ENCODE measurements at regions not wholly inside any gene's neighbourhood (a gene's known extent, or its start where the extent isn't known, plus 50 kb on each side); places are given as distances from the start of the nearest gene placed in this dataset.

- H3K4me3 ChIP-seq (ENCODE audit: low read depth, low read length) = no peak overlapping the region
- no peaks in the 10 kb centered on the region for H3K27me3 ChIP-seq (ENCODE audit: control insufficient read depth, insufficient read depth, low read length)
- TF ChIP-seq CTCF (IDR thresholded peaks at IDR 0.05; ENCODE audit: insufficient read depth, low read length, poor library complexity, severe bottlenecking) = no peak
- H3K36me3 ChIP-seq (ENCODE audit: control insufficient read depth, insufficient read depth, low read length) = no peaks in the 10 kb centered on the region
- DNase-seq (ENCODE audit: low read depth) = no peak
These were observed 715.6 kb downstream of the QKI start for GRCh38 chr6:164130151-164130550.

DNA sequence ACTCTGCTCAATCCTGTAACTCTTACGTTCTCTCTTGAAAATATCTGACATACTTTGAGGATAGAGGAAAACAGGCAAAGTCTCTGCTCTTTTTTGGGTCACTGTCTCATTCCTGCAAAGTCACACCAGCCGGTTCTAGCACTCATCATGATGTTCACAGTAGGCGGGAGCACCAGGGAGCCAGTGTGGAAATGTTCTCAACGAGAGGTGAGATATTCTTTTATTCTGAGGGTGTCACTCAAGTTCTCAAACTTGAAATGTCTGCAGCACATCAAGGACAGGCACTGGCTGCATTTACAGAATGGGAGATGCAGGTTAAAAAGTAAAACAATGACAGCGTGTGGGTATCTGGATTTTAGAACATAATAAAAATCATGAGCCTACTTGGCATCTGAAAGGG, 714.7 kb downstream of the QKI start:
- no peak for DNase-seq (ENCODE audit: low read depth)
- H3K4me3 ChIP-seq (ENCODE audit: low read depth, low read length) = no peak overlapping the region
- H3K36me3 ChIP-seq (ENCODE audit: control insufficient read depth, insufficient read depth, low read length) = no peaks in the 10 kb centered on the region
- no peaks in the 10 kb centered on the region for H3K27me3 ChIP-seq (ENCODE audit: control insufficient read depth, insufficient read depth, low read length)
- no peak for TF ChIP-seq CTCF (IDR thresholded peaks at IDR 0.05; ENCODE audit: insufficient read depth, low read length, poor library complexity, severe bottlenecking)

DNA sequence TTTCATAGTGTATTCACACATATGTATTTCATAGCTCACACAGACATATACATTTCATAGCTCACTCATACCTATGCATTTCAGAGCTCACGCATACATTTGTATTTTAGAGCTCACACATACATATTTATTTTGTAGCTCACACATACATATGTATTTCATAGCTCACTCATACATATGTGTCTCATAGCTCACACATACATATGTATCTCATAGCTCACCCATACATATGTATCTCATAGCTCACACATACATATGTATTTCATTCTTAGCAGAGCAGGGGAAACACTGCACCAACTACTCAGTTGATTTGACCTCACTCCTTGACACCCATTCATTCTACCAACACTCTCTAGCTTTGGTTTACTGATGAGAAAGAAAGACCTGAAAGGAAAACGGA, 713.6 kb downstream of the QKI start:
- TF ChIP-seq CTCF (IDR thresholded peaks at IDR 0.05; ENCODE audit: insufficient read depth, low read length, poor library complexity, severe bottlenecking) = no peak
- H3K36me3 ChIP-seq (ENCODE audit: control insufficient read depth, insufficient read depth, low read length) = no peaks in the 10 kb centered on the region
- DNase-seq (ENCODE audit: low read depth) = no peak
- no peak overlapping the region for H3K4me3 ChIP-seq (ENCODE audit: low read depth, low read length)
- H3K27me3 ChIP-seq (ENCODE audit: control insufficient read depth, insufficient read depth, low read length) = no peaks in the 10 kb centered on the region

DNA sequence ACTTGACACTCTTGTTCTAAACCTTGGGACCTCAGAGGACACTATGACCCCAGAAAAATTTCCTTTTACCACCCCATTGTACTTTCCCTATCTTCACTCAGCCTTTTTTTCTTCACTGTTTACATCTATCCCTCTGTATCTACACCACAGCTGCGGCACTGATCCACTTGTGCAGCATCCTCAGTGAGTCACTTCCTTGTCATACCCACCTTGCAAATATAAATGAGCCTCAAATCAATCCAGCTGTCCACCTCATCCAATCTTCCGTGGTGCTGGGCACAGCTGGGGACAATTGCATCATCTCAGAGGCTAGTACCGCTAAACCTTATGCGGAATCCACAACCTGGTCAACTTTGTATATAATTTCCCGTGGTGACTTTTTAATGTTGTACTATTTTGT, 710.5 kb downstream of the QKI start:
- no peak for DNase-seq (ENCODE audit: low read depth)
- Histone ChIP-seq H3K4me3 (ENCODE audit: low read depth, low read length) (no peak overlapping the region), H3K36me3 (ENCODE audit: control insufficient read depth, insufficient read depth, low read length) (no peaks in the 10 kb centered on the region), H3K27me3 (ENCODE audit: control insufficient read depth, insufficient read depth, low read length) (no peaks in the 10 kb centered on the region)
- no peak for TF ChIP-seq CTCF (IDR thresholded peaks at IDR 0.05; ENCODE audit: insufficient read depth, low read length, poor library complexity, severe bottlenecking)

DNA sequence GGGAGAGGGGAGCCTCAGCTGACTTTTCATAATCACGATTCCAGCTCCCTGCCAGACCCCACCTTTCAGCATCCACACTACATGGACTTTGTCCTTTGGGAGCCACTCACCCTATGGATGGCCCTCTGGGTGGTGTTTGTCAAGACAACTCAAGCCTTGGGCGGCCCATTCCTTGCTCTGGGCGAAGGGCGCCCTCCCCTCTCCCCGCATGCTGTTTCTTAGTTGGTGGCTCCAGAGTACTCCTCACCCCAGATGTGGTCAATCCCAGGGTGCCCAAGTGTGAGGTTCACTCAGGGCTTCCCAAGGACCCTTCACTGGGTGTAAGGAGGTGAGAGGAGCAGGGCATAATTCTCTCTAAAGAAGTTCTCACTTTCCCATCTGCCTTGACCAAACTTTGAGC, 710.0 kb downstream of the QKI start:
- DNase-seq (ENCODE audit: low read depth) = no peak
- Histone ChIP-seq H3K36me3 (ENCODE audit: control insufficient read depth, insufficient read depth, low read length) (no peaks in the 10 kb centered on the region), H3K27me3 (ENCODE audit: control insufficient read depth, insufficient read depth, low read length) (no peaks in the 10 kb centered on the region), H3K4me3 (ENCODE audit: low read depth, low read length) (no peak overlapping the region)
- no peak for TF ChIP-seq CTCF (IDR thresholded peaks at IDR 0.05; ENCODE audit: insufficient read depth, low read length, poor library complexity, severe bottlenecking)

DNA sequence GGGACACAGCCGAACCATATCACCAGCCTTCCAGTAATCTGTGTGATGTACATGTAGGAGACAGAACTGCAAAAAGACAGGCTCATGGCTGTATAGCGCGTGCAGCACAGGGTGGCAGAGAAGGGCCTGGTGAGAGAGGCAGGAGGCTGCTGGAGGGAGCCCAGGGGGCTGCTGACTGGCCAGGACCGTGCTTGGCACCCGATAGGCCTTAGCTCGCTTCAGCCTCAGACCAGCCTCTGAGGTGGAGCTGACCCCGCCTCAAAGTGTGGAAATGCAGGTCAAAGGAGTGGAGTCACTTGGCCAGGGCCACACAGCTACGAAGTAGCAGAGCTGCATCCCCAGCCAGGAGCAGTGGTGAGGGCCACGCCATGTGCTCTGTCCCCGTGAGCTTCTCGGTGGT, 707.6 kb downstream of the QKI start:
- TF ChIP-seq CTCF (IDR thresholded peaks at IDR 0.05; ENCODE audit: insufficient read depth, low read length, poor library complexity, severe bottlenecking) = no peak
- Histone ChIP-seq H3K4me3 (ENCODE audit: low read depth, low read length) (no peak overlapping the region), H3K27me3 (ENCODE audit: control insufficient read depth, insufficient read depth, low read length) (no peaks in the 10 kb centered on the region), H3K36me3 (ENCODE audit: control insufficient read depth, insufficient read depth, low read length) (no peaks in the 10 kb centered on the region)
- DNase-seq (ENCODE audit: low read depth) = no peak
